GM19328 (cell line): ENCODE measurements at regions not wholly inside any gene's neighbourhood (a gene's known extent, or its start where the extent isn't known, plus 50 kb on each side); places are given as distances from the start of the nearest gene placed in this dataset.

ENCODE experiments used
- ATAC-seq: cut with Tn5 transposase; IDR thresholded peaks from one replicate; pipeline ENCODE4 v1.9.1; 2021; ENCODE audit warnings: mild to moderate bottlenecking, moderate library complexity; ENCODE audit not compliant: unreplicated experiment

GRCh38 chr6:20023549-20024315 is 186.6 kb downstream of the ID4 start:
- ATAC-seq, result peak; percentile 71

- ATAC-seq, result no peak
Observed at GRCh38 chr6:20024316-20024673, 187.1 kb downstream of the ID4 start.

- no peak for ATAC-seq
Observed at GRCh38 chr6:20024978-20025377, 187.3 kb downstream of the MBOAT1 start.

- ATAC-seq, result no peak
Observed at GRCh38 chr6:20025681-20026080, 186.6 kb downstream of the MBOAT1 start.

- ATAC-seq, result no peak
Observed at GRCh38 chr6:20028143-20028542, 184.1 kb downstream of the MBOAT1 start.

- ATAC-seq, result no peak
Observed at GRCh38 chr6:20028562-20028961, 183.7 kb downstream of the MBOAT1 start.

- no peak for ATAC-seq
Observed at GRCh38 chr6:20029979-20030378, 182.3 kb downstream of the MBOAT1 start.

GRCh38 chr6:20031342-20031741 is 180.9 kb downstream of the MBOAT1 start:
- ATAC-seq, result no peak

- no peak for ATAC-seq
Observed at GRCh38 chr6:20033697-20034407, 178.4 kb downstream of the MBOAT1 start.

- no peak for ATAC-seq
Observed at GRCh38 chr6:20034408-20034769, 177.9 kb downstream of the MBOAT1 start.

- no peak for ATAC-seq
Observed at GRCh38 chr6:20036141-20036677, 176.1 kb downstream of the MBOAT1 start.

GRCh38 chr6:20038410-20039204 is 173.7 kb downstream of the MBOAT1 start:
- ATAC-seq, result no peak

GRCh38 chr6:20044883-20045282 is 167.4 kb downstream of the MBOAT1 start:
- ATAC-seq, result no peak
